Activated CD8-positive, alpha-beta memory T cell treated with anti-CD3 and anti-CD28 coated beads, Interleukin-2, amount 50 U/mL, for 1 hour (primary cell): ENCODE measurements at regions not wholly inside any gene's neighbourhood (a gene's known extent, or its start where the extent isn't known, plus 50 kb on each side); places are given as distances from the start of the nearest gene placed in this dataset.

Source experiments
- DNase-seq: peaks from one replicate; pipeline ENCODE4 v3.0.0-alpha.2; 2020; ENCODE audit errors: extremely low read depth

DNA sequence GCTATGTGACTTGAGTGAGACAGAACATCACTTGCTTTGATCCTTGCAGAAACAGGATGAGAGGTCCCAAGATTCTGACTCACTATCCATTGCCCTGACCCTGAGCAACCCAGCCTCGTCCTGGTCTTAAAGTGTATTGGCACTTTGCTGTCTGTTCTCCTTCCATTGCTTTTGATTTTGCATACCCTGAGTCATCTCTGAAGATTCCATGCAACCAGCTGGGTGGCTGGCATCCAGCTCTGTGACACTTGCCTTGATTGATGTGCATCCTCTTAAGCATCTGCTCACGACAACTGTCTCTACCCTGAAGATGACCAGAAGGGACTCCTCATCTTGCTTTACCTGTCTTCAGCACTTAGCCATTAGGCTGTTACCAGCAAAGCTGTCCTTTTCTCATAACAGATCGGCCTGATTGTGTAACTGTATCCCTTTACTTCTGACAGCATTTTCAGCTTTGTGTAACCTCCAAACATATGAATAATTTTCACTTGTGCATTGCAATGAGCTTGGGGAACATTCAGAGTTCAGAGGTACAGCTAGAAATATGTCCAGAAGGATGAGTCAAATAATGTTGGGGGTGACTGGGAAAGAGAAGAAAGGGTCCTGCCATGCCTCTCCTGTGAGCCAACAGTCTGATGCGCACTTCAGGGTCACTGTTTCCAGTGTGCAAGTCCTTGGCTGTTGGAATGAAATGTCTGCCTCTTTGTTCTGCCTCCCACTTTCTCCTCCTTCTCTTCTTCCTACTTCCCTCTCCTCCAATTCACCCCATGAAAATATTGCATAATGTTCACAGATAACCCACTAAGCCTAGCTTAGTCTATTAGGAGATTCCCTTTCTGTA lies 249.7 kb upstream of the OSR1 start:
- no peak for DNase-seq

DNA sequence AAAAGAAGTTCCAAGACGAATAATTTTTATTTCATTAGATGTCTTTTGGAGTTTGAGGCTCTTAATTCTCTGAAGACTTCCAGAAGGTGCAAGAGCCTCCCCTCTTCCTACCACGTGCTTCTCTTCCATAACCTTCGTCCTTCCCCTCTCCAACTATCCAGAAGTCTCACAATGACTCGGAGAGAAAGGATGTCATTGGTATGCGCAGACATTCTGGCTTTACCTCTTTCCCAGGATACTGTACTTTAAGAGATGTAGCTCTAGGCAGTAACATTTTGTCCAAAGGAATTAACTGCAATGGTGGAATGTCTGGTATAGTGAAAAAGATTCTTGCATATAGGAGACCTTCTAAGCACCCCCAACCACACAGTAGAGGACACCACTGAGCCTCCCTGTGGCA lies 249.0 kb upstream of the OSR1 start:
- no peak for DNase-seq

DNA sequence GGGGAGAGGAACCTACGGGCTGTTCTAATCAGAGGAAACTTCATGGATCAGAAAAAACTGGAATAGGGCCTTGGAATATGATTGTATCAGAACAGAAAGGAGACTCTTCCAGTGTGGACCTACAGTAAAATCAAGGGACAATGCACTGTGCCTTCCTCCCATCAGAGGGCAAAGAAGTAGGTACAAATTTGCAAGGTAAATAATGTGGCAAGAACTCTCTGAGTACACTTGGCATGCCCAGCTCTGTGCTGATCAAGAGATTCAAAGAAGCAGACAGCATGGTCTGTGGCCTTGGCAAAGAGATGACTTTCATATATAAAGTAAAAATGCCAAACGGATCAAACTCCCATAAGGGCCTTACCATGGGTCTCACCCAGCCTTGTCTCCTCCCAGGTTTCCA lies 242.6 kb upstream of the OSR1 start:
- DNase-seq, result no peak

DNA sequence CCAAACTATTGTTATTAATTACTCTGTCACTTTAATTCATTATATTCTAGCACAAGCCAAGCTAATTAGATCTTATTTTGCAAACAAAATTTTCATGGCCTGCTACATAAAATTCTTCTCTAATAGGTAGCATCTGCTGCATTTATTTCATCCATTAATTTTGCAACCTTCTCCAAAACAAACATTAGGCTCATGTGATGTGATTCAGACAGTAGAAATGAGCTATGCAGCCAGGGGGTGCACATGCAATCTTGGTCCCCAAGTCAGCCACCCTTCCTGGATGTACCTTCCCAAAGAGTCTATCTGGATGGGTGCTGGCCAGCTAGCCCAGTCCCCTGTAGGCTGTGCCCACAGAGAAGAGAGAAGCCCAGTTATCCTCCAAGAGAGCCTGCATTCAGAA lies 242.1 kb upstream of the OSR1 start:
- DNase-seq, result no peak

DNA sequence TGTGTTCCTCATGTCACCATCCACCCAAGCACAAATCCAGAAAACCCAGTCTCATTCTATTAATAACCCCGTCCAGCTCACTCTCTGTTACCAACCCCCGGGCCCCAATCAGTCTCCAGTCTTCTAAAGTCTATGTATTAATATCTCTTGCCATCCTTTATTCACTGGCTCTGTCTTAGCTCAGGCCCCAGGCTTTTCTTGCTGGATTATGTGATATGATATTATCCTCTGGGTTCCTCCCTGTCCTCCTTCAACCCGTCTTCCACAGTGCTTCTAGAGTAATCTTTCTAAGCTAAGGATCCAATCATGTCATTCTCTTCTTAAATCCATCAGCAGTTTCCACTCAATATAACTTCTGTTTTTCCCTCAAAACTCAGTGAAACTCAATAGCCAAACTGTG lies 240.5 kb upstream of the OSR1 start:
- no peak for DNase-seq

DNA sequence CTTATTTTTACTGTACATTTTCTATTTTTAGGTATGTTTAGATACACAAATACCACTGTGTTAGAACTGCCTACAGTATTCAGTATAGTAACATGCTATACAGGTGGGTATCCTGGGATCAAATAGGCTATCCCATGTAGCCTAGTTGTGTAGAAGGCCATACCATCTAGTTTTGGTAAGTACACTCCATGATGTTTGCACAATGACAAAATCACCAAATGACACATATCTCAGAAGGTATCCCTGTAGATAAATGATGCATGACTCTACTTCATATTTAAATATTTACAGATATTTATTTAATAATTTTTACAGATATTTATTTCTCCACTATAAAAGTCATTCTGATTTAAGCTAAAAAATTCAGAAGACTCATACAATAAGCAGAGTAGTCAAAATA lies 233.8 kb upstream of the OSR1 start:
- no peak for DNase-seq

DNA sequence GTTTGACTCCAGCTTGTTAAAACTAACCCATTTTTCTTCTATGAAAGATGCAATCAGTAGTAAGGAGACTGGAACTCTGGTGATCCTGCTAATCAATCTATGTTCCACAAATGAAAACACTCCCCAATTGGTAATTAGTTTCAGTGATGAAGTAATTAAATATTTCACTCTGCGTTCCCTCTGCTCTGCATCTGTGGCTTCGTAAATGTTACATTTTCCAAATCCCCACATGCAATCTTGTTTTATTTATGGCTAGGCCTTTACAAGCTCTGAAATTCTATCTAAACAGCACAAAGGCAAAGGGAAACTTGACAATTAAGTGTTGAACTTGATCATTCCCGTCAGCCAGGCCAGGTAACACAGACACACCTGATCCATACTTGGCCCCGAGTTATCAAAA lies 231.4 kb upstream of the OSR1 start:
- no peak for DNase-seq

DNA sequence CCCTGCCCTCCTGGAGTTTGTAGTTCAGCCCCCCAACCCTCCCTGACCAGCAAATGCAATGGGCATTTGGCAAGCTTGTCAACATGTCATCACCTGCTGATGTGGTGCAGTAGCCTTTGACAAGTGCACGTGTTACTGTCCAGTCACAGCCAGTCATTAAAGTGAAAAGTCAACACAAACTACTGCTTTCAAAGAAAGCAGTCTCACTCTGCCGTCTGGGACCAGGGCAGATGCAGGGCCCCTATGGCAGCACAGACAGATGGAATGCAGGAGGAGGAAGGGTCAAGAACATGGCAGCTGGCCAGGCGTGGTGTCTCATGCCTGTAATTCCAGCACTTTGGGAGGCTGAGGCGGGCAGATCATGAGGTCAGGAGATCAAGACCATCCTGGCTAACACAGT lies 222.4 kb upstream of the OSR1 start:
- DNase-seq, result no peak

DNA sequence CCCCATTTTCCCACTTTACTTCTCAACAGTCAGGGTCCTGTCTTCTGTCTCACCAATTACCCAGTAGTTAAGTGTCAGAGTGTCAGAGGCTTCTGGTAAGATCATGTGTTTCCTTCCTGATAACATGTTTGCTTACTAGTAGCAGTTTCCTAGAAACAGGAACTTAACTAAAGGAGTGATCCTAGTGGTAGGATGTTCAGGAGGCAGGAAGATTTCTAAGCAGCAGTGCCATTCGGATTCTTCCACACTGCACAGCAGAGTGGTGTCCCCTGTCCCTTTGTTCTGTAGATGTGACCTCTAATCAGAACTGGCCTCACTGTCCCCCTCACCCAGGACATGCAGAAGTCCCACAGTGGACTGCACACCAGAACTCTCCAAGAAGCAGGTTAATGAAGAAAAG lies 221.8 kb upstream of the OSR1 start:
- DNase-seq, result no peak

DNA sequence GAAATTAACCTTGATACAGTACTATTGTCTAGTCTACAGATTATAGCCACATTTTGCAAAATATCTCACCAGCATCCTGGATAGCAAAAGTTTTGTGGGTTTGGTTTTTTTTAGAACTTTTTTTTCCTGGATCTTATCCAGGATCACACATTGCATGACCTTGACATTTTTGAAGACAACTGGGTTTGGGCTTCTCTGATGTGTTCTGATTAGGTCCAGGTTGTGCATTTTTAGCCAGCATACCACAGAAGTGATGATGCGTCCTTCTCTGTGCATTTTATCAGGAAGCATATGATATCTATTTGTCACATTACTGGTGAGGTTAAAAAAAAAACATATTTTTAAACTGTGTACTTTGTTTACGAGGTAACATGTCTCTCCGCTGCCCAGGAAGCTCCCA lies 221.0 kb upstream of the OSR1 start:
- DNase-seq, result no peak

DNA sequence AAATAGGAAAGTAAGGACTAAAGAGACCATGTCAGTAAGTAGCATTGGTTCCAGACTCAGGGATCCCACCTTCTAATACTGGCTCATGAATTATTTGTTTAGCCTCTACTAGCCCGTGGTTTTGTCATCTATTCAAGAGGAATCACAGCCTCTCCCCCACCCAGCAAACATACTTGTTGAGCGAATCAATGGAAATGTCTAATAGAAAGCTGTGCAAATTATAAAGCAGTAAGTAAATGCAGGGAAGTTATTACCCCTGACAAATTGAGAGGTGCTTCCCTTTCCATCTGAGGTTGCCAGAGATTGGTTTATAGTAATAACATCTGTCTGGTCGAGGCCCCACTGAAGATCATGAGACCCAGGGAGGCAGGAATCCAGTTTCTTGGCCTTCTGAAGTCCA lies 219.3 kb upstream of the OSR1 start:
- DNase-seq, result no peak

DNA sequence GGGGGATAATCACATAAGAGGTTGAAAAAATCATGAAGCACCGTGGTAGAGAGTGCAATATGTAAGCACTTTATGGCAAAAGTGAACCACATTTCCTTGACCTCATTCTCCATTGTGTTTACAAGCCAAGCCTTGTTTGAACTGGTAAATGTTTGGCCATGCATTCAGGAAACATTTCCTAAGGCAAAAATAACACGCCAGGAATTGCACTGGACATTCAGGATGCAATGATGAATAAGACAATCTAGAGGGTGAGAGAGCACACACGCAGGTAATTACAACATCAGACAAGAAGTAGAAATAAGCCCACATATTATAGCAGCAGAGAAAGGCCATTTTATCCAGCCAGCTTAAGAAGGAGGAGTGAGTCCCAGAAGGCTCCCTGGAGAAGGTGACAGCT lies 218.0 kb upstream of the OSR1 start:
- DNase-seq, result no peak

DNA sequence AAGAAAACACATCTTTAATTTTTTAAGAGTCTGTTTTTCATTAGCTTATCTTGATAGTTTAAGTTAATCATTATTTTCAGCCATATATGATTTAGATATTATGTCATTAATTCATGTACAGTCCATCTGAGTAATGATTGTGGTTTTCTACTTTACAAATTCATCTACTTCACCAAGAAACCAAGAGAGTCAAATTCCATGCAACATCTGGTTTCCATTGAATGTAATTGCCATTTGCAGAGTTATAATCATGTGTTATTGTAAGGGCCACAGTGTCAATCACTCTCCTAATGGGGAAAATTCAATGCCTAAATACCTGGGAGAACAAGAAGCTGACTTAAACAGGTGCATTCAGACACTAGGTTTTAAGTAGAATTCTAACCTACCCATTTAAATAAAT lies 217.2 kb upstream of the OSR1 start:
- no peak for DNase-seq

DNA sequence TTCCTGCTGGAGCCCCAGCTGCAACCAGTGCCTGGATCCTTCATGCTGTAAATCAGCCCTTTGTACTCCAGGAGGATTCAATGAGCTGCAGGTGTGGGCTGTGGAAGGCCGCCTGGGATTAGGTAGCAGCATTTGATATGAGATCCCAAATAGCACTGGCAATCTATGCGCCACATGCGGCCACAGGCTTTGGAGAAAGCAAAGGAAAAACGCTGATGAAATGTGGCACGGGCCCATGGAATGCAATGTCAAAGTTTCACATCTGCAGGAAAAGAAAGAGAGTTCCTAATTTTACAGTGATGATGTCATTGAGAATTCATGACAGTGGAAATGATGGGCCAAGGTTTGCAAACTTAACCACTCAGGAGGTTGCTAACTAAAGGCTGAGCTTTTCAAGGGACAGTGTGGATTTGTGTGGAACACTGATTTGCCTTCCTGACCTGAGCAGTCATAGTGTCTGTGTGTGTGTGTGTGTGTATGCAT lies 216.4 kb upstream of the OSR1 start:
- no peak for DNase-seq

DNA sequence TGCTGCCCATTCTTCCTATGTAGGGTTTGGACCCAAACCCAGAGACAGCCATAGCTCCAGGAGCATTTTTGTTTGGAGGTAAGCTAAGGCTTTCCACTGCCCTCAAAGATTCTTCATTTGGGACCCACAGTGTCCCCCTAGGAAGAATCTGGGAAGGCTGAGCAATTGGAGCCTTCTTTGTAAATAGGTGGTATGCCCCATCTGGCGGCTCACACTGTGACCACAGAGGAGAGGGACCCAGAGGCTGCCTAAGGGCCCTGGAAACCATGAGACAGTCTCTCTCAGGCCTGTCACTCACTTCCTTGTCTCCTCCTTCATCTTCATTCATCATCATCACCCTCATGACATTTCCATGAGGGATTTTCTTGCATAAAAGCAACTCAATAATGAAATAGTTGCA lies 215.4 kb upstream of the OSR1 start:
- DNase-seq, result no peak

DNA sequence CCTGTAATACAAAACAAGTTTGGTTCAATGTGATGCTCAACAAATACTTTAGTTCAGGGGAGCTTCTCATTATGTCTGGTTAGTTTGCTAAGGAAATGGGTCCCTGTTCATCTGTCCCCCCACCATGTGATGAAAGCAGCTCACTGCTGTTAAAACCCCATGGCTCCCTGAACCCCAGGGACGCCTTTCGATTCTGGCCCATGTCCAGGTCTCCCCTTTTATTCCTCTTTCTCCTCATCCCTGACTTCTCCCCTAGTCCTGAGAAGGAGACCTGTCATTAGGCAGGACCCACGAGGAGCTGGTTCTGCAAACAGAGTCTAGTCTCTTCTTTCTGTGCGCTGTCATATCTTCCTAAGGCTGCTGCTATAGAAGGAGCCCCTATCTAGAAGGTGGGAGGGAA lies 213.3 kb upstream of the OSR1 start:
- no peak for DNase-seq

DNA sequence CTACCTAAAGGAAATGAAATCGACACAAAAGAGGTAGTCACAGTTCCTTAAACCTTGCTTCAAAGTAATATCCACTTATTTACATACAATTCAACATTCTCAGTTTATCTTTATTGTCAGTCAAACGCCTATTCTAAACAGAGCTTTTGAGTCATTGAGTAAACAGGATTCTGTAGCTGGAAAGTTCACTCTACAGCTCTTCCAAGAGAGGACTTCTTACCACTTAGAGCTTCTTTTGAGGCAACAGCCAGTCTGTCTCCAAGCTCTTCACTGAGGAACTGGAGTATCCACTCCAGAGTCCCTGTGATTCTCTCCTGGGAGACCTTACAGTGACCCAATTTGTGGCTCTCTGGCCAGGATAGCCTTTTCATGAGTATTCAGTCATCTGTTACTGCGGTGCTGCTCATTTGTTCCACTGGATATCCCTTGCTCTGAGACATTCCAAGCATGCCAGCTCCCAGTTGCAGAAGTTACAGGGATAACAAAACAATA lies 210.9 kb upstream of the OSR1 start:
- DNase-seq, result no peak

DNA sequence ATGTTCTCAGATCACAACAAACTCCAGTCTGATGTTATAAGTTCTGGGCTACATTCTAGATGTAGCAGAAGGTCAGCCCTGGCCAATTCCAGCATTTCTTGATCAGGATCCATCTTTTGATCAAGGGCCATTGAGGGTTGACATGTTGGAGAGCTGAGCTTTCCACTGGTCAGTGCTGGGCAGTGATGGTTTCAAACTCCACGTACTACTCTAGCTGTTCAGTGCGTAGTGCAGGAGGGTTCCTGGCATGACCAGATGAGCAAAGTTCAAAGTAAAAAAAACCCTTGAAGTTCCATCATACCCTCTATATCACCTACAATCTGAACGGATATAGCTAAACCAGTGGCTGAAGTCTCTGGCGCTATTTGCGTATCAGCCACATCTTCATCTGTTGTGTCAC lies 210.4 kb upstream of the OSR1 start:
- no peak for DNase-seq

DNA sequence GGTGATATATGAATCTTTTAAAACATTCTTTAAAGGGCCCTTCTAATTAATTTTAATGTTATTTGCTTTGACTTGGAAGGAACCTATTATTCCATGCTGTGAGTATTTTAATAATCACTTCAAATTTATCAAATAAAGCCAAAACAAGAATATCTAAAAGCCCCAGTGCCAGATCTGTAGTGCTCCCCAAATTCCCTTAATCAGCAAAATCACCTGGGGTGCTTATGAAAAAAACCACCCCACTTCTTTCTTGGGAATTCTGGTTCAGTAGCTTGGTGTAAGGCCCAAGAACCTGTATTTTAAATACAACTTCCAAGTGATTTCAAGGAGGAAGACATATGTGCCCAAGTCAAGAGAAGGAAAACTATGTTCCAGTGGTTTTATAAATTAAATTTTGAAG lies 202.4 kb upstream of the OSR1 start:
- DNase-seq, result no peak

DNA sequence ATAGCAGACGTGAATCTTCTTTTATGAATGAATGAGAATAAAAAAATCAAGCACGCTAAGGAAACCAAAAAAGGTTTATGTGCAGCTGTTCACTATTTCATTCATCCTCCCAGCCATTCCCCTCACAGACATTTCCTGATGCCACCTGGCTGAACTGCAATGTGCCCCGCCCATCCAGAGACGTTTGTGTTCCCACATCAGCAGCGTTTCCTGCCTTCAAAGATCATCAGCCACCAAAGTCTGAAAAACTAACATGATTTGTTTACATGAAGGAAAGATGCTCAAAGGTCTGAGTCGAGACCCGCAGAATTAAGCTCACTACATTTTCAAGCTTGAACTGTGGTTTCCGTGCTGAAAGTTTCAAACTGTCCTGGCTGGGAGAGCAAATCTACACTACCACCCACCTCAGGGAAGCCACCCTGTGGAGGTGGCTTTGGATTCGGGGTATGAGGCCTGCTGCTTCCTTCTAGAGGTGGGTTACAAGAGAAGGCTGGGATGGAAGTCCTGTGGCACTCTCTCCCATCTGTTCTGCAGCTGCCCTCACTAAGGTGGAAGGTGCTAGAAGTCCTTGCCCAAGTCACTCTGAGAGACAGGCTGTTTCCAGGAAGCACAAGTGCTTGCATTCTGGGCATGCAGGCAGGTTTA lies 201.3 kb upstream of the OSR1 start:
- no peak for DNase-seq

DNA sequence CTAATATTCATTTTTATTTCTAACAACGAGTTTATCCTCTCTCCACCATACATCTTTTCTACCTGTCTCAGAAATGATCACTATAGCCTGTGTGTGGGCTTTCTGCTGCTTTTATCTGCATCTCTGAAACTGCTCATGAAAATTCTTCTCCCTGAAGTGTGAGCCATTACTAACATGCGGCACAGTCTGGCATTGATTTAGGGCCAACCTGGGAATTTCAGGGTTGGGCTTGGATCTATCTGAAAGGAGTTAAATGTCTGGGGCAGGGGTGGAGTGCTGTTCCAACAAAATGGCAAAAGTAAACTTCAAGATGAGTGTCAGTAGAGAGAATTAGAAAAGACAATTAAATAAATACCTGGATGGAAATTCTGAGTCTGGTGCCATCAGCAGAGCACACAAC lies 198.2 kb upstream of the OSR1 start:
- DNase-seq, result no peak

DNA sequence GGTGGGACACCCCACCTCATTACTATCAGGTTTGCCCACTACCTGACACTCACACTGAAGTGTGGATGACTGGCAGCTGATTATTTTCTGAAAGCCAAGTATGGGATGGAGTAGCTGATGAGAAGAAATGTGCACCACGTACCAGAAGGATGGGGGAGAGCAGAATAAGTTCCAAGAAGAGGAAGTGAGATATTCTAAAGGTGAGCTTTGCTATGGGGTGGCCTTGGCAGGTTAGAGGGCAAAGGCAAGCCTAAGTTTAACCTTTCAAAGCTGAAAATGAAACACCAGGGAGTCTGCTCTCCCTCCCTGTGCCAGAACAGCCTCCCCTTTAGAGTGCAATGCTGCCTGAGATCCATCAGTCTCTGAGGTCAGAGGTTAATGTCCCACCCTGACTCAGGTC lies 196.1 kb upstream of the OSR1 start:
- DNase-seq, result no peak

DNA sequence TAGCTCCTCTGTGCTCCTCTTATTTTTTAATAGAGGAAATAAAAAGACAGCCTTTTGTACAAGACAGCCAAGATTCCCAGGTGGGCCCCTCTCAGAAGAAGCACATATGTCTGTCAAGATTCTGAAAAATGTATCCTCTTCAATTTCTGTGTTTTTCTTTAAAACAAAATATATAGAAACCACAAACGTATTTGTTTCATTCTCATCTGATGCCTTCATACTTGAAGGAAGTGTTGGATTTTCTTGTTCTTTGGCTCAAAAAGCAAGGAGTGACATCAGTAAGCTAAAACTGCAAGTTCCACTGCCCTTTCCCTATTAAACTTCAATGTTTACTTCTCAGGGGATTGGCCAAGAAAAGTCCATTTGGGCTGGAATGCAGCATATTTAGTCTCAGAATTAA lies 193.8 kb upstream of the OSR1 start:
- no peak for DNase-seq

DNA sequence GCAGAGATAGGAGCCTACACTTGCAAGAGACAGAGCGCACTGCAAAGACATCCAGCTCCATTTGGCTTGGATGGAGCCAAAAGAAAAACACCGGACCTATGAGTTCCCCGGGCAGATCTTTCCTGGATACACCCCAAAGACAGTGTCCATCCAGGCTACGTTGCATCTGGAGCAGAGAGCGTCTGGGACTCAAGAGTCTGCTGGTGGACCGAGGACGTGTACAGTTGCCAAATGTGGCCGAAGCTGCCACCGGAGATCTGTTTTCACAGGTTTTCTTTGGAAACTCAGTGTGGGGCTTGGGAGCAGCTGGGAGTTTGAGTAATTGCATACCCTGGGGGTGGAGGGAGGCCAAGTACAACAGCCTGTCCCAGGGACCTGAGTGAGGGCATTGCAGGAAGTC lies 192.3 kb upstream of the OSR1 start:
- no peak for DNase-seq
